Activated CD8-positive, alpha-beta memory T cell treated with anti-CD3 and anti-CD28 coated beads for 36 hours (primary cell): ENCODE measurements at regions not wholly inside any gene's neighbourhood (a gene's known extent, or its start where the extent isn't known, plus 50 kb on each side); places are given as distances from the start of the nearest gene placed in this dataset.
"Not testable (repeated sequence)": the region's sequence is repeated elsewhere in the genome, so short reads cannot be mapped to it uniquely, and the experiment has no call there.

Experiments used
- CTCF ChIA-PET: fragments of 350-600 bp; sonication (Branson Sonifier 250); formaldehyde crosslinking; loops from one replicate; lab custom pipeline; 2021; ENCODE audit warnings: antibody characterized with exemption; lab: Charles Lee
- POLR2A ChIA-PET: fragments of 350-600 bp; sonication (Branson Sonifier 250); formaldehyde crosslinking; loops from one replicate; lab custom pipeline; 2021; ENCODE audit warnings: antibody characterized with exemption; lab: Charles Lee

DNA sequence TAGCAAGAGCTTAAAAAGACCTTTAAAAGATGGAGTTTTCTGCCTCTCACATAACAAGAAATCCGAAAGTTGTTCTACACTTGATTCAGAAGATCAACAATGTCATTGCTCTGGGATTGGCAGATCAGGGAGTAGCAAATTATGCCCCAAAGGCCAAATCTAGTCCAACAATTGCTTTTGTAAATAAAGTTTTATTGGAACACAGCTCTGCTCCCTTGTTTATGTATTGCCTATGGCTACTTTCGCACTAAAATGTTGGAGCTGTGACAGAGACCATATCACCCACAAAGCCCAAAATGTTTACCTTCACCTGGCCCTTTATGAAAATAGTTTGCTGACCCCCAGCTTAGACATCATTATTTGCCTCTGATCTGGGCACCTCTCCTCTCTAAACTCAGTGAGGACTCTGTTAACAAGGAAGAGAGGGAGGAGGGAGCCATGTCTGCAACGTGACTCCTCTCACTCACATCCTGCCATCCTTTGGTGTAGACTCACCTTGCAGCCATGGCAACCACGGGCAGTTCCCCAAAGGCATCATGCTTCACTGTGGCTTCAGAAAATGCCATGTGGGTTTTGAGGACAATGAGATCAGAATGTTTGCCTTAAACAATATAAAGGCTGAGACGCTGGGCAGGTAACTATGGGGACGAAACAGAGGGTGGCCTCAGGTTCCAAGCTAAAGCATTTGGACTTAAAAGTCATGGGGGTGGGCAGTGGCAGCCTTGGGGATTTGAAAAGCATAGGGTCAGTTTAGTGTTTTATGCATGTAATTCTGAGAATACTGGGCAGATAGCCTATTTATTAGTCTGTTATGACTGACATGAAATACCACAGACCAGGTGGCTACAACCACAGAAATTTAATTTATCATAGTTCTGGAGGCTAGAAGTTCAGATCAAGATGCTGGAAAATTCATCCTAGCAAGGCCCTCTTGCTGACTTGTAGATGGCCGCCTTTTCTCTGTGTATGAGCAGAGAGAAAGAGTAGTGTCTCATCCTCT, 149.7 kb upstream of the TNFAIP3 start:
- CTCF ChIA-PET = interaction anchor here (0.6 to 2.3 kb wide), 5 partner anchors 10 to 156 kb away, joined by 3 to 4 read pairs (median 4); partner anchors contain the start of gene TNFAIP3
- POLR2A ChIA-PET = interaction anchor here (1.9 kb wide), 1 partner anchor 153 kb away, joined by 4 read pairs; no protein-coding TSS in a partner anchor

DNA sequence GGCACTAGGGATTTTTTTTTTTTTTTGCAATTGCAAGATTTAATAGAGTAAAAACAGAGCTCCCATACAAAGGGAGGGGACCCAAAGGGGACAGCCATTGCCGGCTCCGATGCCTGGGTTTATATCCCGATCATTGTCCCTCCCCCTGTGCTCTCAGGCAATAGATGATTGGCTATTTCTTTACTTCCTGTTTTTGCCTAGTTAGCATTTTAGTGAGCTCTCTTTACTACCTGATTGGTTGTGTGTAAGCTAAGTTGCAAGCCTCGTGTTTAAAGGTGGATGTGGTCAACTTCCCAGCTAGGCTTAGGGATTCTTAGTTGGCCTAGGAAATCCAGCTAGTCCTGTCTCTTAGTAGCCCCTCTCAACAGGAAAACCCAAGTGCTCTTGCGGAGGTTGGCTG, 148.2 kb upstream of the TNFAIP3 start:
- POLR2A ChIA-PET = not testable (repeated sequence)
- CTCF ChIA-PET = interaction anchor here (1.3 kb wide), 1 partner anchor 11 kb away, joined by 3 read pairs; no protein-coding TSS in a partner anchor

DNA sequence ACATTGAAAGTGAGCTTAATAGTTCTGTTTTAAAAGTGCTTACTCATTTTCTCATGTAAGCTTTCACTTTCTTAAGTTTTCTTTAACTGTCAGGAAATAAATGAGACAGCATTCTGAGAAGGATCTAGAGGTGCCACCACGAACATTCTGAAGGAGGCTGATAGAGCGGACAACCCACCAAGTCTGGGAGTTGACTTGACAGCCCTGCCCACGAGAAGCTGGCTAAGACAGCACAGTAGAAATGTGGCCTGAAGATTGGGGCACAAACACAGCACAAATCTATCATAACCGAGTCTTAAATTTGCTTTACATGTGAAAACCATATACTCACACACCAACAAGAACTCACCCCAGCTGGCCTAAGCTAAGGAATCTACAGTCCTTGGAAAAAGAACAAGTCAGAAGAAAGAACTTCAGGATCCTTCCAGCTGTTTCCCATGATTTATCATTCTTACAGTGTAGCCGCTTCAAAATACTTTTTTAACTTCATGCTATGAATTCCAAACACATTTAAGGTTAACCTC, 144.2 kb upstream of the TNFAIP3 start:
- ChIA-PET POLR2A (interaction anchor here (1.0 to 1.3 kb wide), 2 partner anchors 68 to 144 kb away, joined by 3 to 4 read pairs; partner anchors contain the start of gene TNFAIP3), CTCF (interaction anchor here (1.0 to 1.6 kb wide), 2 partner anchors 76 to 145 kb away, joined by 3 to 4 read pairs; partner anchors contain the start of gene TNFAIP3)

DNA sequence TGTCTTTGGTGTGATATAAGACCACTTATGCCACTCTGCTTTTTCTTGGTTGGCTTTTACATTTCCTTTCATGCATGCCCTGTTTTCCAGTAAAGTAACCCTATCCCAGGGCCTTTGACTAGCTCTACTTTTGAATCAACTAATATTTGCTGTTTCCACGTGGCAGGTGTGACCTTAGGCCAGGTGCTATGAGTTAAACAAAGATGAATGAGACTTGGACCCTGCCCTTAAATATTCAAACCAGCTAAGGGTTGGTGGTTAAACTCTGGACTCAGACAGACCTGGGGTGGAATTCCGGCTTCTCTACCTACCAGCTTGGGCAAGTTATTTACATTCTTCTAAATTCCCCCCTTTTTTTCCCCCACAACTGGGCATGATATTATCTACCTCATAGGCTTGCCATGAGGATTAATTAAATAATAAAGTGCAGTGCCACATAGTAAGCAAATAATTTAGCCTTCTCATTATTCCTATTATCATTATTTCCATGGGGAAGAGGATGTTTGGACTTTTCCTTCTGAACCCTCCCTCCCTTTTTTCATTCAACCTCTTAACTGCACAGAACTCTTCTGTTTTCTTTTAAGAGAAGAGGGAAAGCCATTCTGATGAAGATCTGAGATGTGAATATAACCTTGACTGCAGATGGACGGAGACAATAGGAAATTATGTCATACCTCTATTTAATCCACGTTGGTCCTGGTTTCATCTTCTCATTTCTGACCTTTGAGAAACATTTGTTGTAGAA, 143.6 kb upstream of the TNFAIP3 start:
- ChIA-PET POLR2A (interaction anchor here (0.5 to 1.3 kb wide), 2 partner anchors 144 to 377 kb away, joined by 3 read pairs; partner anchors contain the start of gene TNFAIP3), CTCF (interaction anchor here (1.0 to 1.6 kb wide), 2 partner anchors 75 to 144 kb away, joined by 3 to 4 read pairs; partner anchors contain the start of gene TNFAIP3)

DNA sequence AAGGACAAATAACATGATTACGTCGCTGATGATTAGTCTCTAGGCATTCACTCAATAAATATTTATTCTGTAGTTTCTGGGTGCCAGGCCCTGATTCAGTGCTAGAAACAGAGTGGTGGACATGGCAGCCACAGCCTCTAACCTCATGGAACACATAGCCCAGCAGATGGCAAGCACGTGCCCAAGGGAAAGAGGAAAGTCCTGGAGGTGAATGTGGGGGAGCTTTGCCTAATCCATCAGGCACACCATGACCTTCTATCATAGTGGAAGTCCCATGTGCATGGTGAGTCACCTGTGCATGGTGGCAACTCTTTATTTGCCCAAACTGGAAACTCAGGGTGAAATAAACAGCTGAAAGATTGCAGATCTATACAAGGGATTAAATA, 143.0 kb upstream of the TNFAIP3 start:
- POLR2A ChIA-PET = no interaction called here
- CTCF ChIA-PET = interaction anchor here (1.6 kb wide), 1 partner anchor 75 kb away, joined by 3 read pairs; no protein-coding TSS in a partner anchor

DNA sequence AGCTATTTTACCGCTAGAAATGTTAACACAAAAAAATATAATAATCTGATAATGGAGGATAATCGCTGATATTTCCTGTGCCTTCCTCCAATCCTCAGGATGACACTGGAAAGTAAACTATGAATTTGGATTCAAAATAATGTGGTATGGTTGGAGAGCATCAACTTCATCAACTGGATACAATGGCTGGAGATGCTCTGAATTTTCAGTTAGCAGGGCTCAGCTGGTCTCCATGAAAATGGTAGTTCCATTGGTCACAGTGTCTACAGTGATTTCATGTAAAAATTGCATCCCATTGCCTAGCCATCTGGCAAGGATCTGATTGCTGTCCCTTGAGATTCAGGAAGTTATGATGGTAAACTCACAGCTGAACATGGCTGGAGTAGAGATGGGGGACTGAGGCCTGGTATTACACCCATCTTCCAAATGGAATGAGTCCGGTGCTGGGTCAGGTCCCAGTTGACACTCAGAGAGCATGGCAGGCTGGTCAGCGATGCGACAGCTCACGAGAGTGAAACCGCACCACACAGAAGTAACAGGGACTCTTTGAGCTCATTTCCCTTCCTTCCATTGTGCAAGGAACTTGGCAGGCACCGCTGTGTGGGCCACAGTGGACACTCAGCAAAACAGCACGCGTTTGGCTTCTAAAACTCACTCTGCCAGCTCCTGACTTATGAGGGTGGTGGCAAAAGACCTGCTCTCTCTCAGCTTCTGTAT, 142.4 kb upstream of the TNFAIP3 start:
- POLR2A ChIA-PET = no interaction called here
- CTCF ChIA-PET = interaction anchor here (0.7 to 1.6 kb wide), 2 partner anchors 46 to 74 kb away, joined by 3 read pairs; no protein-coding TSS in a partner anchor

DNA sequence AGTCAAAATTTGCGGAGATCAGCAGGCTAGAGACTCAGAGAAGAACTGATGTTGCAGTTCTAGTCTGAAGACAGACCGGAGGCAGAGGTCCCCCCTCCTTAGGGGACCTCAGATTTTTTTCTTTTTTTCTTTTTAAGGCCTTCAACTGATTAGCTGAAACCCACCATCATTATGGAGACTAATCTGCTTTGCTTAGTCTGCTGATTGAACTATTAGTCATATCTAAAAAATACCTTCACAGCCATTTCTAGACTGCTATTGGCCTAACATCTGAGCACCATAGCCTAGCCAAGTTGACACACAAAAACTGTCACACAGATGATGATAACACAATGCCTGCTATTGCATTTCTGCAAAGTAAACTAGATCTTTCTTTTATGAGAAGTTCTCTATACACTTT, 141.1 kb upstream of the TNFAIP3 start:
- ChIA-PET POLR2A (no interaction called here), CTCF (no interaction called here)

DNA sequence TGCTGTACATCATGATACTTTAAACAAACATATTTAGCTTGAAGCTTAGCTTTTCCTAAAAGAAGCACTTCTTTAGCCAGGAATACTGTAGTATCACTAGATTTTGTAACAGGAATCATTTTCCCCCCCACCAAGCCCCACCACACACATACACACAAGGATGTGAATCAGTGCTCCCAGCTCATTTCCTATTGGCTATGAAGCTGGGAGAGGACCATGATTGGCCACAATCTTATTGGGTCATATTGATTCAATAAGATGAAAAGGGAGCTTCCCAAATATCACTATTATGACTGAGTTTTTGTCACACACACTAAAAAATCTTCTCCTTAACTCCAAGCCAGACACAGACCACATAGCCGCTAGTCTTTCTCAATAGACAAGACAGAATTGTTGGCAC, 140.5 kb upstream of the TNFAIP3 start:
- ChIA-PET CTCF (interaction anchor here (1.4 kb wide), 1 partner anchor 10 kb away, joined by 4 read pairs; no protein-coding TSS in a partner anchor), POLR2A (no interaction called here)

DNA sequence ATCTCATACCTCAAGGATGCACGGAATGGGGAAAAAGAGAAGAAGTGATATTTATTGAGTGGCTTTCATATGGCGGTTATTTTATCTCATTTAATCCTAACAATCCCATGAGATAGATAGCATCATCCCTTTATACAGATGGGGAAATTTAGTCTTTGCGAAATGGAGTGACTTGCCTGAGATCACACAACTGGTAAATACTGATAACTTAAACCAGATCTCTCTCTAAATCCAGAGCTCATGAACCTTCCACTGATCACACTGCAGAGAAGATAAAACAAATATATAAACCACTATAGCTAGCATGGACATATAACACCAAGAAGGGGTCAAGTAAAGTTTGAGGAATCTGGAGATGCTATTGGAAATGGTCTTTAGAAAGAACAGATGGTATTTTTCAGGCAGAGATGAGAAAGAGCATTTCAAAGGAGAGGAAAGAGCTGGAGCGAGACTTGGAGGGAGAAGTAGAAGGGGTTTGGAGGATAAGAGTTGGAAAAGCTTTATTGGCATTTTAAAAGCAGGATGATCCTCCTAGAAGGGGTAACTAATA, 139.8 kb upstream of the TNFAIP3 start:
- ChIA-PET CTCF (interaction anchor here (1.4 kb wide), 1 partner anchor 11 kb away, joined by 4 read pairs; no protein-coding TSS in a partner anchor), POLR2A (no interaction called here)

DNA sequence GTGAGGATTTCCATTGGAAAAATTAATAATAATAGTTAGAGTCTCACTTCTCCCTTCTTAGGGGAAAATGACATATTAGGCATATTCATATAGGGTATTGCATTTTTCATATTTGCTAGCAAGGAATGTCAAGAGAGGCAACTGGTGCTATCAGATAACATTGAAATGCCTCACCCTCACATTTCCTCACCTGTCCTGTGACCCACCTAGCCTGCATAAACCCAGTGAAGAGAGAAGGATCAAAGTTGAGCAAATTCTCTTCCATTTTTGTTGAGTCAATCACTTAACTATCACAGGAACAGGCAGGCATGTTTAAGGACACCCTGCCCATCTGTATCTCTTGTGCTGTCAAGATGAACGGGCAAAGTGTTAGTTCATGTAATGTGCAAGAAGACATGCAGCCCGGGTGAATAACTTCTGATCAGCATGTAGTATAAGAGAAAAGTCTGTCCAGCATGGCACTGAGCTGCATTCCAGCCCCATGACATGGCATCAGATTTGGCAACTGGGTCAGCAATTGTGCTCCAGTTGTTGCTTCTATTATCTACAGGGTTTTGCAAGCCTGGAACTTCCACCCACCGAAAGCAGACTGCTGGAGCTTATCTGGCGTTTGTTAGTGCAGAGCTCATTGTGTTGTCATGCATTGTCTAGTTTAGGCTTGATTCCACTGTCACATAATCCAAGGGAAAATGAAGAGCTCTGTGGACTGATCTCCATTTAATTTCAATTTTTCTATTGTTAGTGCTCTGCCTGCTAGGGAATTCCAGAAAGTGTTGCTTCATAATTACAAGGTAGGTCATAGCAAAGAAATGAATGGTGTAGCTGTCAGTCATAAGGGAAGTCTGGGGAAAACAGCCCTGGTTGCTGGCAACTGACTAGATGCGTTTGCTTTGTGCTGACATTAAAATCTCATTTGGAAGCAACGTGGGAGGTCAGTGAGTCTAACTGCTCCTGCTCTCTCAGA, 138.4 kb upstream of the TNFAIP3 start:
- POLR2A ChIA-PET = no interaction called here
- CTCF ChIA-PET = interaction anchor here (1.0 kb wide), 1 partner anchor 13 kb away, joined by 3 read pairs; no protein-coding TSS in a partner anchor

DNA sequence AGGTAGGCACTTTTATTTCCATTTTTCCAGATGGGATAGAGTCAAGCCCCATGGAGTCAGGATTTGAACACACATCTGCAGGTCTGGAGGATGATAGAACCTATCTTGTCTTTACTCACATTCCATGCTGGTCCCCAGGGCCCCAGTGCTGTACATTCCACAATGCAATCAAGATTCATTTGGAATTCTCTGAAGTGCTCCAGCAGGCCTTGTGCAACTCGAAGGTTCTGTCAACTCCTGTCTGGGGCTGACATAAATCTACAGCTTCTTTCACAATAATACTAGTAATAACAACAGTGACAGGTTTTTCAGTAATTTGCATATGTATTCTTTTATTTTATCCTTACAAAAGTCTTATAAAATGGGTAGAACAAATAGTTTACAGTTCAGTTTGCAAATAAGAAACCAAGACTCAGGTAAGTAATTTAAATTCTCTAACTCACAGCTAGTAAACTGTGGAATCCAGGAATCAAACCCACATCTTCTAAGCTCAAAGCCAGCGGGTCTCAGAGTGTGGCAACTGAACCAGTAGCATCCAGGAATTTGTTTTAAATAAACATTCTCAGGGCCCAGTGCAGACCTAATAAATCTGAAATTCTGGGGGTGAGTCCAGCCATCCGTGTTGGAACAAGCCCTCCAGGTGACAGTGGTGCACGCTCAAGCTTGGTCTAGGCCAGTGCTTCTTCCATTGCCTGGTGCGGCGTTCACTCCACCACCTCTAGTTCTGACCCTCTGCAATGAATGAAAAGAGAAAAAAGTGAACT, 137.0 kb upstream of the TNFAIP3 start:
- ChIA-PET POLR2A (no interaction called here), CTCF (no interaction called here)

DNA sequence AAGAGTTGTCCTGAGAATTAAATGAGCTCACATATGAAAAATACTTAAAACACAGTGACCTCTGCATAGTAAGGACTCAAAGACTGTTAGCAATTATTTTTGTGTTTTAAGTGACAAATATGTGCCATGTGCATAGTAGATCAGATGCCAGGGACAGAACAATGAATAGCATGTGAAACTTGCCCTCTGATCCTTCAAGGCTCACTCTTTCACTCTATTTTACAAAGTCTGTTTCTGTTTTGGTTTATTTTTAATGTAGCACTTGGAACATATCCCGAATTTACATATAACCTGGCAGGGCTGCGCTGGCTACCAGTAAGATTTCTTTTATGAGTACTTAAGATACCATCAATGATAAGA, 135.5 kb upstream of the TNFAIP3 start:
- ChIA-PET CTCF (no interaction called here), POLR2A (no interaction called here)

DNA sequence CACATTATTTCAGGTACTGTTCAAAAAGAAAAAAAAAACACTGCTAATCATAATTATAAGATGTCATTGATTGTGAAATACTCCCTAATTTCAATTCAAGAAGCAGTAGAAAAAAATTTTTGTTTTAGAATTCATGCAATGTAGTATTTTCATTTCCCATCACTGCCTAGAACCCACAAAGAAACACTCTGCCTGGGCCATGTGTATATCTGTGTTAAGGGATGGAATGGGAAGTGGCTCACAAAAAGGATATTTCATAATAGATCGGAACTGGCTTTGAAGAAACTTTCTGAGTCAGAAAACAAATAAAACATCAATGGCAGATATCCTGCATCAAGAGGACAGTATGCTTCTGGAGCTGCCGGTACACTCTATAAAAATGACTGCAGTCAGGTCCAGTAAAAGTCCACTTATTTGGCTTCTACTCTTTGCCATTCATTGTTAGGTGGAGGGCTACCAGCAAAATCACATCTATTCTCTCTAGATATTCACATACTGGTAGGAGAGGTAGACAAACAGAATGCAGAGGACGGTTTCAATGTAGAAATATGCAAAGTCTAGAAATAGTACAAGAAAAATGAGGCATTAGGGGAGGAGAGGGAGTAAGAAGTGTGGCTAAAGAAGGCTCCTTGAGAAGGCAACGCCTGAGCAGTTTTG, 135.0 kb upstream of the TNFAIP3 start:
- ChIA-PET CTCF (no interaction called here), POLR2A (no interaction called here)

DNA sequence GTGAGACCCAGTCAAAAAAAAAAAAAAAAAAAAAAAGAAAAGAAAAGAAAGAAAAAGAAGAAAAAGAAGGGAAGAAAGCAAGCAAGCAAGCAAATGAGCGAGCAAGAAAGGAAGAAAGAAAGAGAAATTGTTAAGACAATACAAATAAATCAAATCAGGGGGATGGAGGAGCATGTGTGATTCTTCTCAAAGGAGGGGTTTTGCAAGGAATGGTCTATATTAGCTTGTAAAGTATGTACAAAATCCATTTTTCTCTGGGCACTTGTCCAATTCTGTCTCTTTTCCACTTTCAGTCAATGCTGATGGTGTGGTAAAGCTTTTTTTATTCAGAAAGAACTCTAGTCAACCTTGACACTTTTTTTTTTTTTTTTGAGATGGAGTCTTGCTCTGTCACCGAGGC, 133.7 kb upstream of the TNFAIP3 start:
- POLR2A ChIA-PET = no interaction called here
- CTCF ChIA-PET = interaction anchor here (0.6 kb wide), 1 partner anchor 689 kb away, joined by 3 read pairs; the partner anchor contains the start of gene IL20RA

DNA sequence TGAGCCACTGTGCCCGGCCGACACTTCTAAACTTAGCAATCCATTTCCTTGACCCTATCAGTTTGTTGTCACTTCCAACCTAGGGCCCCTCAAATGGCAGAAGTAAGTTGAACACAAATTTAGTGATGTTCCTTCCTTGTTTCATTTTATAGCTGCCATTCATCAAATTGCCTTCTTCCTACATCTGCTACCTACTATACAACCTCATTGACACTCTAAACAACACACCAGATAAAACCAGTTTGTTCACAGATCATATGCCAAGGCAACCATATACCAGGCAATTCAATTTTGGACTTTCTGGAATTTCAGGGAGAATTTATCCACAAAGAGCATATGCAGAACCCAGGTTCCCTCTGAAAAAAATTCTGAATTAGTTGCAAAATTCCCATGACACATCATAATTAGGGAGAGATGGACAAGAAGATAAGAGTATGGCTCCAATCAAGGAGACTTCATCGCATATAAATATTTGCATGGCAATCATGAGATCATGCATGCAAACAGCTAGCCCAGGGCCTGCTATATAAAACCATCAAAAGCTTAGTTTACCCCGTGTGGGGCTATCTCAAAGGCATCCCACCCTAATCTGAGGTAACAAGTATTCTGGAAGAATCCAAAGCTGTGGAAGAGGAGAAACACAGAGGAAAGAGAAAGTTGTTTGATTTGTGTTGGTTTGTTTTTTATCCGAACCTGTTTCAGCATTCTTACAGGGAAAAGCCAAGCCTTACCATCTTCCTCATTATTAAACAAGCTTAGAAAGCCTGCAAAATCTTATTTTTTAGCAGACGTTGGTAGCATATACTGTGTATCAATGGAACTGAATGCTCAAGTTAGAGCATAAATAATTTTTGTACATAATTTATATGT, 132.8 kb upstream of the TNFAIP3 start:
- ChIA-PET CTCF (no interaction called here), POLR2A (interaction anchor here (0.6 kb wide), 1 partner anchor 214 kb away, joined by 4 read pairs; no protein-coding TSS in a partner anchor)
